H9 (cell line): ENCODE measurements at regions not wholly inside any gene's neighbourhood (a gene's known extent, or its start where the extent isn't known, plus 50 kb on each side); places are given as distances from the start of the nearest gene placed in this dataset.

Experiments
- DNase-seq: peaks from one replicate; pipeline ENCODE4 v3.0.0-alpha.2; 2017
- H2AFZ ChIP-seq: one replicate; pipeline ENCODE4 v1.6.1; 2013; ENCODE audit warnings: mild to moderate bottlenecking, low read length, control low read depth, moderate library complexity
- H2AK5ac ChIP-seq: 2 replicates; pipeline ENCODE4 v1.6.1; 2013; ENCODE audit warnings: low read length, control low read depth, mixed read lengths; ENCODE audit not compliant: insufficient read length
- H2BK120ac ChIP-seq: one replicate; pipeline ENCODE4 v1.6.1; 2013; ENCODE audit warnings: low read depth, mild to moderate bottlenecking, low read length, control low read depth, inconsistent platforms; ENCODE audit not compliant: poor library complexity, severe bottlenecking
- H2BK12ac ChIP-seq: 2 replicates; pipeline ENCODE4 v1.6.1; 2013; ENCODE audit warnings: low read length, control low read depth, mixed read lengths, low read depth; ENCODE audit not compliant: insufficient read length
- H2BK15ac ChIP-seq: 2 replicates; pipeline ENCODE4 v1.6.1; 2013; ENCODE audit warnings: low read depth, low read length, control low read depth
- H2BK20ac ChIP-seq: one replicate; pipeline ENCODE4 v1.6.1; 2013; ENCODE audit warnings: low read depth, mild to moderate bottlenecking, low read length, control low read depth, inconsistent platforms; ENCODE audit not compliant: poor library complexity, severe bottlenecking
- H2BK5ac ChIP-seq: 2 replicates; pipeline ENCODE4 v1.6.1; 2013; ENCODE audit warnings: low read length, control low read depth, mixed read lengths; ENCODE audit not compliant: insufficient read length
- H3K14ac ChIP-seq: 2 replicates; pipeline ENCODE4 v1.6.1; 2013; ENCODE audit warnings: low read length, control low read depth; ENCODE audit not compliant: insufficient read depth
- H3K18ac ChIP-seq: 2 replicates; pipeline ENCODE4 v1.6.1; 2013; ENCODE audit warnings: low read depth, mild to moderate bottlenecking, mixed read lengths, low read length, control low read depth; ENCODE audit not compliant: insufficient read length
- H3K23ac ChIP-seq: 2 replicates; pipeline ENCODE4 v1.6.1; 2013; ENCODE audit warnings: low read length, control low read depth, mixed read lengths, low read depth; ENCODE audit not compliant: insufficient read length
- H3K23me2 ChIP-seq: 2 replicates; pipeline ENCODE4 v1.6.1; 2013; ENCODE audit warnings: low read depth, mild to moderate bottlenecking, mixed read lengths, low read length, control low read depth; ENCODE audit not compliant: insufficient read length, poor library complexity, severe bottlenecking
- H3K27ac ChIP-seq: 2 replicates; pipeline ENCODE4 v1.5.1; 2013; ENCODE audit warnings: low read length, control low read depth, mixed read lengths, low read depth; ENCODE audit not compliant: insufficient read length
- H3K27me3 ChIP-seq: 2 replicates; pipeline ENCODE4 v1.6.1; 2013; ENCODE audit warnings: low read length, control low read depth, inconsistent platforms; ENCODE audit not compliant: insufficient read depth
- H3K4ac ChIP-seq: 2 replicates; pipeline ENCODE4 v1.6.1; 2013; ENCODE audit warnings: low read depth, mild to moderate bottlenecking, control low read depth, inconsistent platforms, low read length, moderate library complexity
- H3K4me1 ChIP-seq: 2 replicates; pipeline ENCODE4 v1.6.1; 2013; ENCODE audit warnings: low read length, control low read depth, inconsistent platforms; ENCODE audit not compliant: insufficient read depth
- H3K4me2 ChIP-seq: 2 replicates; pipeline ENCODE4 v1.6.1; 2013; ENCODE audit warnings: low read length, control low read depth, mixed read lengths; ENCODE audit not compliant: insufficient read length, insufficient read depth
- H3K56ac ChIP-seq: 2 replicates; pipeline ENCODE4 v1.6.1; 2013; ENCODE audit warnings: low read depth, mild to moderate bottlenecking, mixed read lengths, low read length, control low read depth; ENCODE audit not compliant: insufficient read length
- H3K79me1 ChIP-seq: 2 replicates; pipeline ENCODE4 v1.6.1; 2013; ENCODE audit warnings: low read depth, mild to moderate bottlenecking, moderate library complexity, low read length, control low read depth, inconsistent platforms; ENCODE audit not compliant: insufficient read depth, poor library complexity, severe bottlenecking
- H3K79me2 ChIP-seq: 2 replicates; pipeline ENCODE4 v1.6.1; 2013; ENCODE audit warnings: low read length, control low read depth, inconsistent platforms; ENCODE audit not compliant: insufficient read depth
- H3K9ac ChIP-seq: 2 replicates; pipeline ENCODE4 v1.6.1; 2013; ENCODE audit warnings: low read length, control low read depth, mixed read lengths; ENCODE audit not compliant: insufficient read length; ENCODE audit errors: extremely low read depth
- H3K9me3 ChIP-seq: one replicate; pipeline ENCODE4 v1.6.1; 2013; ENCODE audit warnings: low read depth, low read length, inconsistent platforms; ENCODE audit not compliant: control insufficient read depth
- H3T11ph ChIP-seq: one replicate; pipeline ENCODE4 v1.6.1; 2013; ENCODE audit warnings: mild to moderate bottlenecking, low read length, control low read depth, inconsistent platforms
- H4K20me1 ChIP-seq: one replicate; pipeline ENCODE4 v1.6.1; 2013; ENCODE audit not compliant: control insufficient read depth, insufficient read length, insufficient read depth
- H4K5ac ChIP-seq: 2 replicates; pipeline ENCODE4 v1.6.1; 2013; ENCODE audit warnings: low read depth, mild to moderate bottlenecking, mixed read lengths, low read length, control low read depth; ENCODE audit not compliant: insufficient read length
- H4K8ac ChIP-seq: replicated peaks from 2 replicates; pipeline ENCODE4 v1.6.1; 2013; ENCODE audit warnings: low read length, control low read depth, mixed read lengths, low read depth; ENCODE audit not compliant: insufficient read length
- H4K91ac ChIP-seq: 2 replicates; pipeline ENCODE4 v1.6.1; 2013; ENCODE audit warnings: low read depth, mild to moderate bottlenecking, moderate library complexity, mixed read lengths, low read length, control low read depth; ENCODE audit not compliant: insufficient read length
- H3K27ac Mint-ChIP-seq, 3 experiments: 2 replicates in 2 of 3; 3 replicates in 1 of 3; pipeline ENCODE4 v1.8.0; 2020 to 2021; ENCODE audit warnings: mixed read lengths in 3 of 3, mild to moderate bottlenecking in 1 of 3, moderate library complexity in 1 of 3
- H3K27me3 Mint-ChIP-seq: 2 replicates; pipeline ENCODE4 v1.8.0; 2021; ENCODE audit warnings: low read depth, mild to moderate bottlenecking, moderate library complexity, mixed read lengths
- H3K36me3 Mint-ChIP-seq, 3 experiments: 2 replicates in 2 of 3; 3 replicates in 1 of 3; pipeline ENCODE4 v1.8.0; 2020 to 2021; ENCODE audit warnings: low read depth in 3 of 3, mixed read lengths in 3 of 3; ENCODE audit not compliant: insufficient read depth in 1 of 3
- H3K4me1 Mint-ChIP-seq, 2 experiments: 2 replicates each; pipeline ENCODE4 v1.8.0; 2020; ENCODE audit warnings: mixed read lengths in 2 of 2
- H3K4me3 Mint-ChIP-seq, 2 experiments: 2 replicates in 1 of 2; 3 replicates in 1 of 2; pipeline ENCODE4 v1.8.0; 2020 to 2021; ENCODE audit warnings: mild to moderate bottlenecking in 2 of 2, mixed read lengths in 2 of 2, moderate library complexity in 1 of 2
- H3K9me3 Mint-ChIP-seq, 2 experiments: 2 replicates in 1 of 2; 3 replicates in 1 of 2; pipeline ENCODE4 v1.8.0; 2020; ENCODE audit warnings: mild to moderate bottlenecking in 2 of 2, mixed read lengths in 2 of 2, moderate library complexity in 1 of 2
- WGBS: extraction: QIAGEN DNeasy Blood & Tissue Kit; methylation state at CpG from one replicate; pipeline ENCODE4 v1.1.7; 2013; ENCODE audit warnings: missing lambda C conversion rate, low lambda C conversion rate, mixed read lengths; ENCODE audit not compliant: insufficient read length; ENCODE audit errors: extremely low coverage; 5-methylcytosine and 5-hydroxymethylcytosine counted together
- TF ChIP-seq, protein P1 (sequence below): fragments of 200-600 bp; sonication (generic); conservative IDR thresholded peaks from 3 replicates; pipeline ENCODE4 v1.8.0; 2021; ENCODE audit warnings: antibody characterized with exemption, mild to moderate bottlenecking

- no peaks in the 10 kb centered on the region for H3K79me2 ChIP-seq
- Mint-ChIP-seq H3K27me3 (peaks cover 10% of the 10 kb centered on the region), H3K4me3 (no peak overlapping the region), H3K4me1 (no peaks in the 10 kb centered on the region), H3K9me3 (peaks cover 84 to 99% of the 10 kb centered on the region in 2 experiments), H3K27ac (no peak overlapping the region; a peak in 1 of 7 replicates), H3K36me3 (peaks cover 7 to 42% (median 21%) of the 10 kb centered on the region in 3 experiments; a peak in 5 of 7 replicates)
- no peak overlapping the region for H3K4me2 ChIP-seq
- H3K79me1 ChIP-seq: no peaks in the 10 kb centered on the region
- no peak overlapping the region for H2BK120ac ChIP-seq
- no peak overlapping the region for H3K23ac ChIP-seq
- H2BK15ac ChIP-seq: no peak overlapping the region
- no peak overlapping the region for H3K14ac ChIP-seq
- no peak overlapping the region for H3T11ph ChIP-seq
- no peak overlapping the region for H3K9ac ChIP-seq
- H4K8ac ChIP-seq: no peak overlapping the region
- H2AK5ac ChIP-seq: no peak overlapping the region
- H3K56ac ChIP-seq: no peak overlapping the region
- no peak overlapping the region for H2AFZ ChIP-seq
- TF ChIP-seq, protein P1, sequence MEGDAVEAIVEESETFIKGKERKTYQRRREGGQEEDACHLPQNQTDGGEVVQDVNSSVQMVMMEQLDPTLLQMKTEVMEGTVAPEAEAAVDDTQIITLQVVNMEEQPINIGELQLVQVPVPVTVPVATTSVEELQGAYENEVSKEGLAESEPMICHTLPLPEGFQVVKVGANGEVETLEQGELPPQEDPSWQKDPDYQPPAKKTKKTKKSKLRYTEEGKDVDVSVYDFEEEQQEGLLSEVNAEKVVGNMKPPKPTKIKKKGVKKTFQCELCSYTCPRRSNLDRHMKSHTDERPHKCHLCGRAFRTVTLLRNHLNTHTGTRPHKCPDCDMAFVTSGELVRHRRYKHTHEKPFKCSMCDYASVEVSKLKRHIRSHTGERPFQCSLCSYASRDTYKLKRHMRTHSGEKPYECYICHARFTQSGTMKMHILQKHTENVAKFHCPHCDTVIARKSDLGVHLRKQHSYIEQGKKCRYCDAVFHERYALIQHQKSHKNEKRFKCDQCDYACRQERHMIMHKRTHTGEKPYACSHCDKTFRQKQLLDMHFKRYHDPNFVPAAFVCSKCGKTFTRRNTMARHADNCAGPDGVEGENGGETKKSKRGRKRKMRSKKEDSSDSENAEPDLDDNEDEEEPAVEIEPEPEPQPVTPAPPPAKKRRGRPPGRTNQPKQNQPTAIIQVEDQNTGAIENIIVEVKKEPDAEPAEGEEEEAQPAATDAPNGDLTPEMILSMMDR: no peak
- H3K18ac ChIP-seq: no peak overlapping the region
- no peaks in the 10 kb centered on the region for H3K23me2 ChIP-seq
- H3K27ac ChIP-seq: no peak overlapping the region
- DNase-seq: no peak
- no peak overlapping the region for H3K4ac ChIP-seq
- no CpG with 5 or more reads among the region's 8 CpGs for WGBS
- no peaks in the 10 kb centered on the region for H3K27me3 ChIP-seq
- no peak overlapping the region for H4K91ac ChIP-seq
- H2BK20ac ChIP-seq: no peak overlapping the region
- no peaks in the 10 kb centered on the region for H3K4me1 ChIP-seq
- H4K5ac ChIP-seq: no peak overlapping the region
- H4K20me1 ChIP-seq: no peaks in the 10 kb centered on the region
- H3K9me3 ChIP-seq: peaks cover 87% of the 10 kb centered on the region
- no peak overlapping the region for H2BK12ac ChIP-seq
- H2BK5ac ChIP-seq: no peak overlapping the region
These were observed 526.2 kb downstream of the TBC1D22A start for GRCh38 chr22:47288680-47289079.
